HCT116 (cell line): ENCODE measurements at regions not wholly inside any gene's neighbourhood (a gene's known extent, or its start where the extent isn't known, plus 50 kb on each side); places are given as distances from the start of the nearest gene placed in this dataset.

Experiments
- CTCF ChIP-seq, 3 experiments: fragments of 200-600 bp in 1 of 3; sonication (generic) in 1 of 3; IDR thresholded peaks in 2 of 3; conservative IDR thresholded peaks in 1 of 3; 2 replicates each; pipeline ENCODE4 v1.5.1; 2012 to 2017; ENCODE audit warnings: low read depth in 2 of 3, low read length in 2 of 3, antibody characterized with exemption in 1 of 3, borderline replicate concordance in 1 of 3, control low read depth in 1 of 3, mild to moderate bottlenecking in 1 of 3, mixed read lengths in 1 of 3, mixed run types in 1 of 3, moderate library complexity in 1 of 3; ENCODE audit not compliant: insufficient read depth in 1 of 3
- ELF1 ChIP-seq: IDR thresholded peaks from 2 replicates; pipeline ENCODE4 v1.6.1; 2012; ENCODE audit warnings: low read depth, borderline replicate concordance
- EZH2 ChIP-seq: fragments of 200-600 bp; sonication (generic); IDR thresholded peaks from 2 replicates; pipeline ENCODE4 v1.6.1; 2017; ENCODE audit warnings: antibody characterized with exemption, mixed run types
- MAX ChIP-seq: IDR thresholded peaks from 2 replicates; pipeline ENCODE4 v1.6.1; 2012
- SP1 ChIP-seq: IDR thresholded peaks from 2 replicates; pipeline ENCODE4 v1.6.1; 2012; ENCODE audit warnings: low read depth
- ZFX ChIP-seq: fragments of 450-650 bp; IDR thresholded peaks from 2 replicates; pipeline ENCODE4 v1.6.1; 2017
- ZNF274 ChIP-seq: fragments of 200-500 bp; sonication (Bioruptor generic); IDR thresholded peaks from 2 replicates; pipeline ENCODE4 v1.6.1; 2014; ENCODE audit warnings: mild to moderate bottlenecking, low read depth, low read length, inconsistent platforms

GRCh38 chr1:177729646-177730045 is 240.2 kb downstream of the SEC16B start:
- TF ChIP-seq SP1: no peak
- no peak for TF ChIP-seq CTCF (IDR thresholded peaks at IDR 0.05 in 2 of 3, conservative IDR thresholded peaks at IDR 0.05 in 1 of 3; ENCODE audit: borderline replicate concordance in 1 of 3, insufficient read depth in 1 of 3, low read depth in 2 of 3, low read length in 2 of 3)
- no peak for TF ChIP-seq ELF1
- no peak for TF ChIP-seq ZFX
- no peak for TF ChIP-seq ZNF274
- TF ChIP-seq EZH2: no peak
- no peak for TF ChIP-seq MAX
